GM19240 (cell line): ENCODE measurements at regions not wholly inside any gene's neighbourhood (a gene's known extent, or its start where the extent isn't known, plus 50 kb on each side); places are given as distances from the start of the nearest gene placed in this dataset.
"Not testable (repeated sequence)": the region's sequence is repeated elsewhere in the genome, so short reads cannot be mapped to it uniquely, and the experiment has no call there.

Experiments
- DNase-seq: peaks from one replicate; pipeline ENCODE4 v3.0.0; 2011; ENCODE audit warnings: low spot score; ENCODE audit not compliant: insufficient read length

- DNase-seq, result no peak
These were observed 217.9 kb upstream of the SPTLC3 start for GRCh38 chr20:12790859-12791258.

GRCh38 chr20:12798286-12798685, 210.5 kb upstream of the SPTLC3 start:
- no peak for DNase-seq

GRCh38 chr20:12808006-12808567, 200.7 kb upstream of the SPTLC3 start:
- no peak for DNase-seq

- DNase-seq, result no peak
These were observed 193.5 kb upstream of the SPTLC3 start for GRCh38 chr20:12815231-12815768.

- DNase-seq, result no peak
These were observed 192.9 kb upstream of the SPTLC3 start for GRCh38 chr20:12815778-12816408.

- no peak for DNase-seq
These were observed 187.5 kb upstream of the SPTLC3 start for GRCh38 chr20:12821249-12821648.

- DNase-seq, result no peak
These were observed 185.0 kb upstream of the SPTLC3 start for GRCh38 chr20:12823734-12824133.

GRCh38 chr20:12824328-12825225, 184.2 kb upstream of the SPTLC3 start:
- no peak for DNase-seq

GRCh38 chr20:12825226-12825595, 183.6 kb upstream of the SPTLC3 start:
- DNase-seq, result no peak

GRCh38 chr20:12827816-12828385, 180.9 kb upstream of the SPTLC3 start:
- no peak for DNase-seq

- DNase-seq, result no peak
These were observed 179.6 kb upstream of the SPTLC3 start for GRCh38 chr20:12829170-12829569.

GRCh38 chr20:12833861-12834260, 174.9 kb upstream of the SPTLC3 start:
- no peak for DNase-seq

GRCh38 chr20:12835999-12836398, 172.8 kb upstream of the SPTLC3 start:
- DNase-seq, result no peak

GRCh38 chr20:12837646-12838045, 171.1 kb upstream of the SPTLC3 start:
- DNase-seq, result no peak

- DNase-seq, result no peak
These were observed 170.4 kb upstream of the SPTLC3 start for GRCh38 chr20:12838261-12838866.

GRCh38 chr20:12847872-12848271, 160.9 kb upstream of the SPTLC3 start:
- no peak for DNase-seq

- no peak for DNase-seq
These were observed 159.4 kb upstream of the SPTLC3 start for GRCh38 chr20:12849225-12849910.

- DNase-seq, result not testable (repeated sequence)
These were observed 151.1 kb upstream of the SPTLC3 start for GRCh38 chr20:12857643-12858042.

GRCh38 chr20:12860619-12861247, 148.0 kb upstream of the SPTLC3 start:
- DNase-seq, result no peak

GRCh38 chr20:12869669-12870068, 139.1 kb upstream of the SPTLC3 start:
- no peak for DNase-seq
